ENCODE measurements at regions not wholly inside any gene's neighbourhood (a gene's known extent, or its start where the extent isn't known, plus 50 kb on each side); places are given as distances from the start of the nearest gene placed in this dataset.

- WGBS, result 70% methylated on average over 2 of the region's 2 CpGs
- TF ChIP-seq HNF4G (IDR thresholded peaks at IDR 0.05) (no peak), JUND (IDR thresholded peaks at IDR 0.05) (no peak), CTCF (IDR thresholded peaks at IDR 0.05; ENCODE audit: low read depth, low read length, missing input control) (no peak), MAX (IDR thresholded peaks at IDR 0.05) (no peak), YY1 (IDR thresholded peaks at IDR 0.05) (no peak), HNF4A (conservative IDR thresholded peaks at IDR 0.05) (no peak), RXRA (IDR thresholded peaks at IDR 0.05) (no peak), FOXA1 (IDR thresholded peaks at IDR 0.05) (no peak), NR2F2 (IDR thresholded peaks at IDR 0.05) (no peak), FOXA2 (IDR thresholded peaks at IDR 0.05) (no peak), ATF3 (IDR thresholded peaks at IDR 0.05) (no peak), REST (IDR thresholded peaks at IDR 0.05) (no peak), GABPA (IDR thresholded peaks at IDR 0.05 in 1 of 2, conservative IDR thresholded peaks at IDR 0.05 in 1 of 2) (no peak), ZBTB33 (IDR thresholded peaks at IDR 0.05) (no peak), EGR1 (IDR thresholded peaks at IDR 0.05; ENCODE audit: low read depth in 2 of 2) (no peak), SP1 (IDR thresholded peaks at IDR 0.05) (no peak), TAF1 (conservative IDR thresholded peaks at IDR 0.05) (no peak), RAD21 (IDR thresholded peaks at IDR 0.05) (no peak)
- H3K36me3 ChIP-seq (ENCODE audit: control insufficient read depth in 4 of 4, insufficient read depth in 3 of 4, low read depth in 1 of 4, low read length in 3 of 4), result no peaks in the 10 kb centered on the region
Measured at GRCh38 chr2:116669782-116670181, 1144.7 kb upstream of the DDX18 start.

More at GRCh38 chr2:116669782-116670181, 1144.7 kb upstream of the DDX18 start:
- H3K9ac ChIP-seq (ENCODE audit: low read depth in 1 of 2, low read length in 2 of 2), result no peak overlapping the region
- H3K9me3 ChIP-seq (ENCODE audit: control insufficient read depth in 4 of 4, low read length in 3 of 4), result no peaks in the 10 kb centered on the region
- H3K4me1 ChIP-seq (ENCODE audit: control insufficient read depth in 4 of 4, insufficient read depth in 4 of 4, low read length in 3 of 4), result no peaks in the 10 kb centered on the region
- no peaks in the 10 kb centered on the region for H3K27me3 ChIP-seq (ENCODE audit: control insufficient read depth in 4 of 4, insufficient read depth in 4 of 4, low read length in 3 of 4)
- H3K4me3 ChIP-seq (ENCODE audit: low read depth in 1 of 3, low read length in 3 of 3), result no peak overlapping the region
- no peak overlapping the region for H3K27ac ChIP-seq (ENCODE audit: low read depth in 1 of 2, low read length in 2 of 2)
- DNase-seq (ENCODE audit: low spot score), result no peak

Data from liver (tissue), 8 donors.